Left ventricle myocardium superior (tissue), 1 donor: ENCODE measurements at regions not wholly inside any gene's neighbourhood (a gene's known extent, or its start where the extent isn't known, plus 50 kb on each side); places are given as distances from the start of the nearest gene placed in this dataset.

Experiments
- ATAC-seq: fragments of 200-7000 bp; cut with Tn5 transposase; one replicate; pipeline ENCODE4 v1.9.1; 2020; ENCODE audit warnings: mild to moderate bottlenecking, moderate library complexity
- DNase-seq: peaks from one replicate; pipeline ENCODE4 v3.0.0-alpha.2; 2020
- intact Hi-C: fragments of 100-400 bp; cut with micrococcal nuclease; formaldehyde crosslinking; loops from one replicate; pipeline ENCODE4 v1.11.0; 2022
- donor health status: DM: no; HTN: yes; CAD: no; lungs with severe emphysema.

DNA sequence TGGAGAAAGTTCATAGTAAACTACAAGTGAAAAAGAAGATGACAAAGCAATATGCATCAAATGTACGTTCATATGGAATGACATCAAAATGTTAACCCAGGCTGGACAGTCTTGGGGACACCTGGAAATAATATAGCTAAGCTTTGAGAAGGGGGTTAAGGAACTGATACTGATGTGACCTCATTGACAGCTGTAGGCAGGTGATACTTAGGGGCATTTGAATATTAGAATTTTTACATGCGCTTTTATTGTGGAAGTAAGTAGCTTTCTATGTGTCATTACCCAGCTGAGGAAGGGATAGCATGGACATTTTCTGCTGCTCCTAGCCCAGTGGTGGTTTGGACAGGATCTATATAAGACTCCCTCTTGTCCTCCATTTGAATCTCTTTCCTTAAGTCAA, 299.7 kb downstream of the CWC27 start:
- DNase-seq (no peak), ATAC-seq (no peak)
- intact Hi-C loops, result no loop called here

DNA sequence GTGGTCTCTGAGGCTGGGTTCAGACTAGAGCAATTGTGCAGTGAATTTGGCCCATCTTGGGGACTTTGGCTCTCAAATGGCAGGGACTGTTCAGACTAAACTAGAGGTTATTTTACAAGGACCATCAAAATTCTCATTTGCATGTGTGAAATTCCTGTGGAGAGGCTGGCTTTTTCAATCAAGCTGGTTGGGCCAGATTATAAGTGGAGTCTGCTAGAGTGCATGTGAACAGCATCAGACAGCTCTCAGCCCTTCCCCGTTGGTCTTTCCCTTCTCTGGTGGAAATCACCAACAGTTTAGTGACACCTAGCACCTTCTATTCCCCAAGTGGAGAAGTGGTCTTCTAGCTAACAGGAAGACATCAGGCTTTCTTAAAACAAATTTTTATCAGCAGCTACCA, 301.3 kb downstream of the CWC27 start:
- intact Hi-C loops, result no loop called here
- DNase-seq (no peak), ATAC-seq (no peak)

DNA sequence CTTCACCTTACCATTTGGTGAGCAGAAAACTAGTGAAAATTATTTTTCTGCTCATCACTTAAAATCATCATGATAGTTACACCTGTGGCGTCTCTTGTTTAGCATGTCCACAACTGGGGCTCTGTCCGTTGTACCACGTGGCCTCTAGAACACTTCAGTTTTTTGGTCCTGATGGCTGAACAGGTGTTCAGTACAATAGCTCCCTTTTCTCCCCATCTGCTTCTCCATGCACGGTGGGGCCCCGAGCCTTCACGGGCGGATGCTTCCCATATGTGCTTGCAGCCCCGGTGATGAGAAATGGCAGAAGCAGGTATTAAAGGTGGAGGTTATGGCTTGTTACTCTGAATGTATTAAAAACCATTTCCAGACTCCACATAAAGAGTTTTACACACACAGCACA, 304.1 kb downstream of the CWC27 start:
- ATAC-seq (no peak), DNase-seq (no peak)
- intact Hi-C loops, result no loop called here

DNA sequence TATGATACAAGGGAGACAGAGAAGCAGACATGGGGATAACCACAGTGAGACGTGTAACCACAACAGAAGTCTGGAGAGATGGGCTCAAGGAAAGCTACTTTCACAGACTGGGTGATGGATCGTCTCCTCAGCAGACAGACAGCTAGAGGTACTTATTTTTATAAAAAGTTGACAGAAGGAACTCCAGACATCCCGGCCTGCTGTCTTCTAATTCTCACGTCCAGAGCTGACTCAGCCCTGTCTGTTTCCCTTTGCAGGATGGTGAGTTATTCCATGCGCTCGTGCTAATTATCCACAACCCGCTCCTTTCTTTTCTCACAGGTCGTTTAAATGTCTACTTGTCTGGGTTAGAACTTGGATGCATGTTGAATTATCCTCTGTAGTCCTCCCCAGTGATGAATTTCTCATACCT, 304.5 kb downstream of the CWC27 start:
- ATAC-seq, result no peak
- intact Hi-C loops, result no loop called here

DNA sequence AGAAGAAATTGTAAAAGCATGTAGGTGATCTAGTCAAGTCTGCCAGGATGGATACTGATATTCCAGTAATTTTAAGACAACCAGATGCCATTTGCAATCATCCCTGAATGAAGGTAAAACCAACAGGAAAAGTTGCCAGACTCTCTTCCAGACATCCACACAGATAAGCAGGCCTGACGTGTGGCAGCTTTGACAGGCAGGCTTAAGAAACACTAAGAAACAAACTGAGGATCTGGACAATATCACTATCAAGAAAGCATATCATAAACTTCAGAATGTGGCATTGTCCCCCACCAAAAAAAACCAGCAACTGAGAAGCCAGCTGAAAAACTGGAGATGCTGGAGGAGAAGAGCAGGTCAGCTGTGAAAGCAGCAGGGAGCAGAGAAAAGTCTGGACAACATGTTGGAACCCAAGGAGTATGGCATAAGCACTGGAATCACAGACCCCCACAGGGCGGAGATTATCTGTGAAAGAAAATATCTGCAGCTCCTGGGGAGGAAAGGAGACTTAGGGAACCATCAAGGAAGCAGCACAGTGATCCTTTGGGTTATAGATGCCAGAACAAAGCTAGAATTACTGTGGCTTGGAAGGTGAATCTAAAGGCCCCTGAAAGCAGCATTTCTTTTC, 307.0 kb downstream of the CWC27 start:
- ATAC-seq (no peak), DNase-seq (no peak)
- intact Hi-C loops, result no loop called here

More for the DNA sequence above, 304.5 kb downstream of the CWC27 start:
- no peak for DNase-seq

DNA sequence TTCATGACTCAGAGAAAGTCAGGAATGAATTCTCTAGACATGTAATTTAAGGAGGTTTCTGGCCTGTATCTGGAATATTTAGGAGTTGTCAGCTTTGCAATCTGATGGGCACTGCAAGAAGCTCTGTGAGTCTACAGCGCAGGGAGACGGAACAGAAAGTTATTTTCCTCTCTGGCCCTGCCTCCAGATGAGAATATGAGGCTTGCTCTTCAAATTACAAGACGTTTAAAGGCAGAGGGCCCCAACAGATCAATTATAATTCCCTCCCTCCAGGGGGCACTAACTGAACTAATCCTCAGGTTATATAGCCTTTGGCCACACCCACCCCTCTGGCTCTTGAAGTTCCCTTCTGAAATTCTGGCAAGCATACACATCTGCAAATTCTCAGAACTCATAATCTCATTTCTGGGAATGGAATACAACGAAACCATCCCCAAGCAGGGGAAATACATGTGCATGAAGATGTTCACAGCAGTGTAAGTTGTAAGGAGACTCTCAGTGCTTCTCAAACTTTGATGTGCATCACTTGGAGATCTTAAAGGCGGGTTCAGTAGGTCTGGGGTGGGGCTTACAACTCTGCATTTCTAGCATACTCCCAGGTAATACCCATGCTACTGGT, 307.6 kb downstream of the CWC27 start:
- ATAC-seq (peak; percentile 93), DNase-seq (peak; percentile 40)
- intact Hi-C loops, result no loop called here

DNA sequence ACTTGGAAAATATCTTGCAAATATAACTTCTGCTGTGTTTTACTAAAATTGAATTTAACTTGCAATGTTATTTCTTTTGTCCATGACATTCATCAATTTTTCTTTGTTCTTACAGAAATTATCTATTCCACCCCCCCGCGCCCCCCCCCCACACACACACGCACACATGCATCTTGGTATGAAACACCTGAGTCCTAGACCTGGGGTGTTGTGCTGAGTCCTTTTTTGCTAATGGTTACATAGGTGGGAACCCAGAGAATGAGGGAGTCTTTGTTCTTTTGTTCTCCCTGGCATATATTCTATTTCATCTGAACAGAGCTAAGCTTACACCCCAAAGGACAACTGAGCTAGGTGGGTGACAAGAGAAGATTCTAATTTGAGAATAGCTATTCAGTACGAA, 308.9 kb downstream of the CWC27 start:
- DNase-seq (no peak), ATAC-seq (no peak)
- intact Hi-C loops, result no loop called here

DNA sequence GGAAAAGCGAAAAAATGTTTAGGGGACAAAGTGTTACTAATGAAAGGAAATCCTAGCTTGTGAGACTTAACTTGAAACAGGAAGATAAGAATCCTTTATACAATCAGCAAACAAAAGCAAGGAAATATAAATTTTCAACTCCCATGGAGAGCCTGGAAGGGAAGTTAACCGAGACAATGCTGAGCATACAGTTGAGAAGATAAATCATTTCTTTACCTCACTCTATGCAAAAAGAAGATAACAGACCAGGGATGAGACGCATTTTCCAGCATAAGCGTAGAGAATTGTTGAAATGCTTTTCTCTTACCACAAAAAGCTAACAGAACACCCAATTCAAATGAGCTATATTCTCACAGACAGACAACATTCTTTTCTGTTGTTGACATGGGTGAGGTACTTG, 309.6 kb downstream of the CWC27 start:
- intact Hi-C loops, result no loop called here
- ATAC-seq (no peak), DNase-seq (no peak)

DNA sequence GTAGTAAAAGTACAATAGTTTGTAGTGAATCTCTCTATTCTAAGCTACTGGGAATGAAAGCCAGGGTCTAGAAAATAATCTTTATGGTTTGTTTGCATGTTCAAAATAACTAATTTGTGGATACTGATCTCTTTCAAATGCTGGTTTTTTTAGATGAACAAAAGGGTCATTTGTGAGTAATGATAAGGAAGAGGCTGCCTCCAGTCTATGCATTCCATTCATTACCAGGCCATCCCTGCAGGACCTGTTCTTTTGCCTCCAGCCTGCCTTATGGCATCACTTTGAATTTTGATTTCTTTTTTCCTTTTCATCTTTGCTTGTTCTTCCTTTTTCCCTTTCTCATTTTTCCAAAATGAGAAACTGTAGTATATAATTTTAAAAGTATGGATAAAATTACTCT, 312.3 kb downstream of the CWC27 start:
- ATAC-seq (no peak), DNase-seq (no peak)
- intact Hi-C loops, result no loop called here

DNA sequence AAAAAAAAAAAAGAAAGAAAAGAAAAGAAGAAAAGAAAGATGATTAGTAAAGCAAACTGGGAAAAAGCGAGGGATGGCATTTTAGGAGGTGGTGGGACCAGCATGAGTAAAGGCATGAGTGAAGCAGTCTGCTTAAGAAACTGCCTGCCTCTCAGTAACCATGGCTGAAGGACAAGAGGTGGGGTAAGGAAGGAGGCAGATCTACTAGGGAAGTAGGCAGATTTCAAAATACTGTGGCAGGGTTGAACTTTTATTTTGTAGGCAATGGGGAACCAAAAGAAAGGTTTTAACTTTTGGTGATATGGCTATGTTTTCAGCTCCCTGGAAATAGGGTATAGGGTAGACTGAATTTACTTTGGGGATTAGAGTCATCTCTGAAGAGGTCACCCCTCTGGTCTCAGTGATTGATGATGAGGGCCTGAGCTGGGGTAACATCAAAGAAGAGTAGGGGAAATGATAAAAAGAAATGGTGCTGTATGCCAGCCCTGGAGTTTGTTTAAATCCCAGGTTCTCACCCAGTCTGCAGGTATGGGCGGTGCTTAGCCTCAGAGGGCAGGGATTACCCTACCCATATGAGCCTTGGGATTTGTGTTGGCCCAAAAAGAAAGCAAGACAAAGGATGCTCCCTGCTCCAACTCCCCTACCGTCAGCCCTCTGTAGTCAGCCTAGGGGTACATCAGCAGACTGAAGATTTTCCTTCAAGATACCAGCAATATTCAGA, 316.2 kb downstream of the CWC27 start:
- intact Hi-C loops, result no loop called here
- DNase-seq, result no peak
- ATAC-seq, result no peak

DNA sequence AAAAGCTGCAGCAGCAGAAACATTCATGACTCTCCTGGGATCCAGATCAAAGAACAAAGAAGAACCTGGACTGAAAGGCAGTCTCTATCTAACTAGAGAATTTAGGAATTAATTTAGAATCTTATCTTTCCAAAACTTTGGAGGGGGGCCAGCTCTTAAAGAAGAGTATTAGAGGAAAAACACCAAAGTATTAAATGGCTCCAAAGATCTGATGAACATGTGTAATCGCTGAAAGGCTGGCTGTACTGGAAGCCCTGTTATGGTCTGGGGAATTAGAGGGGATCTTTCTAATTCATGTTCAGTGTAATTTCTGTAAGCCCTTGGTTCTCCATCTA, 316.8 kb downstream of the CWC27 start:
- ATAC-seq (no peak), DNase-seq (no peak)
- intact Hi-C loops, result no loop called here

DNA sequence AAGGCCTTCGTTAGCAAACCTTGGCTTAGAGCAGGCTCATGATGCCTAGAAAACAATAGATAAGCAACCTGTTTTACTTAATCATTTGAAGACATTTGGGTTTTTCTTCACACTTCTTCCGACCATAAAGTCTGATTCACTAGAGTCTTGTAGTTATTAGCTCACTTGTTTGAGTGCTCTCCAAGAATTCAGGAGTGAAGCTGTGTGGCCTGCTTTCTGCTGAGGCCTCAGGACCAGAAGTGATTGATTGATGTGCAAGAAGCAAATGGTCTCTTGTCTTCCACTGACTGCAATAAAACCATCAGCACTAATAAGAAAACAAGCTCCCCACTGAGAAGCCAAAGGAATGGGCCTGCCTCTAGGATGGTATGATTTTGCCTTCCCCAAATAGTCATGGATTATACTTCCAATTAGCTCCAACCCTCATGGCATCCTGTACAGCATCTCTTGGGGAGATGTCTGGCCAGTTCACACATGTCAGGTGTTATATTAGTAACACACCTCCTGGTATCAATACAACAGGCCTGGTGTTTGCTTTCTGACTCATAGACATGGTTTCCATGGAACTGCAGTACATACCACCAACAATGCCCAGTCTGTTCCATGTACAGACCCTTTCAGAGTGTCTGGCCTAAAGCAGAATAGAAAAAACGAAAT, 317.6 kb downstream of the CWC27 start:
- intact Hi-C loops, result no loop called here
- no peak for ATAC-seq

DNA sequence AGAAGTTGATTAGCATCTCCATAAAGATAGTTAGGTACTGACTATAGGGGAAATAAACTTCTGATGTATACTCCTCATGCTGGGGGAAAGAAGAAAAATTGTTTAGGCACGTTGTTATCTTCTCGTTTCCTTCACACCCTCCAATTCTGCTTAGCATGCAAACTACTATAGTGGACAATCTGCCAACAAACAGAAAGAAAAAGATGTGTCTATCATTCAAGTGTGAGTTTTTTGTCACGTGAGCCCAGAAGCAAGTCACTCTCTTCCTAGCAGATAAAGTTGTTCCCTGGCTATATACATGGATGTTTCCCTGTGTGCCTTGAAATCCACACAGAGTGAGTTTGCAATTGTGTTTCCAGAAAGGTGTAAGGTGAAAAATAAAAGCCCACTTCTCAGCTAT, 318.4 kb downstream of the CWC27 start:
- ATAC-seq, result no peak
- DNase-seq, result no peak
- intact Hi-C loops, result no loop called here

More for the DNA sequence above, 317.6 kb downstream of the CWC27 start:
- DNase-seq, result no peak

DNA sequence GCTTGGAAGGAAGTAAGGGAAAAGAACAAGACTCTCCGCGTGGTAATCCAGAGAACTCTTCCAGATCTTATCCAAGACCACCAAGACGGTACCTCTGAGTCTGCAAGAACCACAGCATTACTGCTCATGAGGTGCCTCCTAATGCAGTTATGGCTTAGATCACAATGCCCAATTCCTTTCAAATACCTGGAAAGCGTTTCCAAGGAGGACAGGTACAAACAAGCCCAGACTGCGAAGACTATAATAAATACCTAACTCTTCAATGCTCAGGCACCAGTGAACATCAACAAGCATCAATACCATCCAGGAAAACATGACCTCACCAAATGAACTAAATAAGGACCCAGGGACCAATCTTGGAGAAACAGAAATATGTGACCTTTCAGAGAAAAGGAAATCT, 325.5 kb downstream of the CWC27 start:
- DNase-seq (no peak), ATAC-seq (no peak)
- intact Hi-C loops, result no loop called here

DNA sequence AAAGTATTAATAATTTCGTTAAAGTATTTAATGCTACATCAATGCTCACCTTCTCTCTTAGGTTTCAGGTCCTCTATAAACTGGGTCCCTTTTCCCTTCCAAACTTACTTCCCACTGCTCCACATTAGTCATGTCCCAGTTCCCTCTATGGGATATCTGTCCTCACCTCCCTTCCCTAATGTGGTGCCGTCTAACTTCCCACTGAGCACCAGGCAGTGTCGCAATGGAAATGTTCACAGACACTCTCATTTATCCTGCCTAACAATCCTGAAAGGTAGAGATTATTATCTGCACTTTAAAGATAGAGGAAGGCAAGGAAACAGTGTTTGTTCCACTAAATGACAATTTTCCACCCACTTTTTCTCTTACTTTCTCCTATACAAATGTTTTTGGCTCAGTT, 329.7 kb downstream of the CWC27 start:
- no peak for ATAC-seq
- intact Hi-C loops, result no loop called here
- no peak for DNase-seq
